Smooth muscle cell (in vitro differentiated cells): ENCODE measurements at regions not wholly inside any gene's neighbourhood (a gene's known extent, or its start where the extent isn't known, plus 50 kb on each side); places are given as distances from the start of the nearest gene placed in this dataset.

Source experiments
- DNase-seq: peaks from one replicate; lab custom pipeline; 2025; ENCODE audit not compliant: unreplicated experiment; lab: John Stamatoyannopoulos, UW
- H2AFZ ChIP-seq: fragments of 200-600 bp; sonication (generic); 2 replicates; pipeline ENCODE4 v1.6.0; 2016; ENCODE audit warnings: antibody characterized with exemption, low read depth, mild to moderate bottlenecking
- H3F3A ChIP-seq: fragments of 200-600 bp; sonication (generic); 2 replicates; pipeline ENCODE4 v1.6.0; 2017; ENCODE audit warnings: antibody characterized with exemption, low read depth
- H3K27ac ChIP-seq: fragments of 200-600 bp; sonication (generic); 2 replicates; pipeline ENCODE4 v1.5.1; 2016; ENCODE audit warnings: low read depth, mild to moderate bottlenecking
- H3K27me3 ChIP-seq: fragments of 200-600 bp; sonication (generic); 2 replicates; pipeline ENCODE4 v1.6.1; 2016; ENCODE audit warnings: low read depth, mild to moderate bottlenecking
- H3K36me3 ChIP-seq: fragments of 200-600 bp; sonication (generic); 2 replicates; pipeline ENCODE4 v1.5.1; 2016; ENCODE audit warnings: low read depth
- H3K4me1 ChIP-seq: fragments of 200-600 bp; sonication (generic); 2 replicates; pipeline ENCODE4 v1.5.1; 2016; ENCODE audit warnings: low read depth
- H3K4me2 ChIP-seq: fragments of 200-600 bp; sonication (generic); 2 replicates; pipeline ENCODE4 v1.6.0; 2016; ENCODE audit warnings: mild to moderate bottlenecking
- H3K4me3 ChIP-seq: fragments of 200-600 bp; sonication (generic); 2 replicates; pipeline ENCODE4 v1.5.1; 2016; ENCODE audit warnings: mild to moderate bottlenecking
- H3K79me2 ChIP-seq: fragments of 200-600 bp; sonication (generic); 2 replicates; pipeline ENCODE4 v1.6.0; 2016; ENCODE audit warnings: low read depth, mild to moderate bottlenecking
- H3K9ac ChIP-seq: fragments of 200-600 bp; sonication (generic); 2 replicates; pipeline ENCODE4 v1.6.0; 2016; ENCODE audit warnings: low read depth
- H3K9me3 ChIP-seq: fragments of 200-600 bp; sonication (generic); replicated peaks from 2 replicates; pipeline ENCODE4 v1.5.1; 2016; ENCODE audit warnings: low read depth
- H4K20me1 ChIP-seq: fragments of 200-600 bp; sonication (generic); 2 replicates; pipeline ENCODE4 v1.6.0; 2016; ENCODE audit warnings: low read depth
- WGBS: methylation state at CpG from one replicate; pipeline ENCODE4 v1.1.7; 2016; ENCODE audit warnings: low lambda C conversion rate; 5-methylcytosine and 5-hydroxymethylcytosine counted together
- TF ChIP-seq, protein P1 (sequence below): fragments of 200-600 bp; sonication (generic); IDR thresholded peaks from 2 replicates; pipeline ENCODE4 v1.5.1; 2017; ENCODE audit warnings: borderline replicate concordance, mild to moderate bottlenecking, antibody characterized with exemption; ENCODE audit not compliant: insufficient read depth, poor library complexity, severe bottlenecking

GRCh38 chr6:113359155-113360140 is 497.7 kb upstream of the MARCKS start:
- H3F3A ChIP-seq: peaks cover 8% of the 10 kb centered on the region
- no peak overlapping the region for H3K4me3 ChIP-seq
- H4K20me1 ChIP-seq: no peaks in the 10 kb centered on the region
- DNase-seq: no peak
- TF ChIP-seq, protein P1, sequence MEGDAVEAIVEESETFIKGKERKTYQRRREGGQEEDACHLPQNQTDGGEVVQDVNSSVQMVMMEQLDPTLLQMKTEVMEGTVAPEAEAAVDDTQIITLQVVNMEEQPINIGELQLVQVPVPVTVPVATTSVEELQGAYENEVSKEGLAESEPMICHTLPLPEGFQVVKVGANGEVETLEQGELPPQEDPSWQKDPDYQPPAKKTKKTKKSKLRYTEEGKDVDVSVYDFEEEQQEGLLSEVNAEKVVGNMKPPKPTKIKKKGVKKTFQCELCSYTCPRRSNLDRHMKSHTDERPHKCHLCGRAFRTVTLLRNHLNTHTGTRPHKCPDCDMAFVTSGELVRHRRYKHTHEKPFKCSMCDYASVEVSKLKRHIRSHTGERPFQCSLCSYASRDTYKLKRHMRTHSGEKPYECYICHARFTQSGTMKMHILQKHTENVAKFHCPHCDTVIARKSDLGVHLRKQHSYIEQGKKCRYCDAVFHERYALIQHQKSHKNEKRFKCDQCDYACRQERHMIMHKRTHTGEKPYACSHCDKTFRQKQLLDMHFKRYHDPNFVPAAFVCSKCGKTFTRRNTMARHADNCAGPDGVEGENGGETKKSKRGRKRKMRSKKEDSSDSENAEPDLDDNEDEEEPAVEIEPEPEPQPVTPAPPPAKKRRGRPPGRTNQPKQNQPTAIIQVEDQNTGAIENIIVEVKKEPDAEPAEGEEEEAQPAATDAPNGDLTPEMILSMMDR: no peak
- H3K27ac ChIP-seq: peak overlapping the region; percentile 91
- H3K27me3 ChIP-seq: no peaks in the 10 kb centered on the region
- no peak overlapping the region for H3K9ac ChIP-seq
- peaks cover 13% of the 10 kb centered on the region for H3K4me1 ChIP-seq
- no peaks in the 10 kb centered on the region for H3K36me3 ChIP-seq
- no peaks in the 10 kb centered on the region for H3K79me2 ChIP-seq
- peak overlapping the region; percentile 10 for H2AFZ ChIP-seq
- WGBS: 46% methylated on average over 5 of the region's 5 CpGs
- no peaks in the 10 kb centered on the region for H3K9me3 ChIP-seq
- peak overlapping the region; percentile 41 for H3K4me2 ChIP-seq

GRCh38 chr6:113361014-113361645 is 496.0 kb upstream of the MARCKS start:
- no peaks in the 10 kb centered on the region for H3K36me3 ChIP-seq
- peak overlapping the region; percentile 49 for H3K9ac ChIP-seq
- H3K27me3 ChIP-seq: no peaks in the 10 kb centered on the region
- H3K4me2 ChIP-seq: peak overlapping the region; percentile 41
- H3K9me3 ChIP-seq: no peaks in the 10 kb centered on the region
- H3F3A ChIP-seq: peaks cover 16% of the 10 kb centered on the region
- no peak for DNase-seq
- peak overlapping the region; percentile 91 for H3K27ac ChIP-seq
- TF ChIP-seq, protein P1: no peak
- H3K4me3 ChIP-seq: no peak overlapping the region
- H3K79me2 ChIP-seq: no peaks in the 10 kb centered on the region
- H4K20me1 ChIP-seq: no peaks in the 10 kb centered on the region
- 46% methylated on average over 8 of the region's 8 CpGs for WGBS
- peak overlapping the region; percentile 50 for H2AFZ ChIP-seq
- peaks cover 19% of the 10 kb centered on the region for H3K4me1 ChIP-seq

DNA sequence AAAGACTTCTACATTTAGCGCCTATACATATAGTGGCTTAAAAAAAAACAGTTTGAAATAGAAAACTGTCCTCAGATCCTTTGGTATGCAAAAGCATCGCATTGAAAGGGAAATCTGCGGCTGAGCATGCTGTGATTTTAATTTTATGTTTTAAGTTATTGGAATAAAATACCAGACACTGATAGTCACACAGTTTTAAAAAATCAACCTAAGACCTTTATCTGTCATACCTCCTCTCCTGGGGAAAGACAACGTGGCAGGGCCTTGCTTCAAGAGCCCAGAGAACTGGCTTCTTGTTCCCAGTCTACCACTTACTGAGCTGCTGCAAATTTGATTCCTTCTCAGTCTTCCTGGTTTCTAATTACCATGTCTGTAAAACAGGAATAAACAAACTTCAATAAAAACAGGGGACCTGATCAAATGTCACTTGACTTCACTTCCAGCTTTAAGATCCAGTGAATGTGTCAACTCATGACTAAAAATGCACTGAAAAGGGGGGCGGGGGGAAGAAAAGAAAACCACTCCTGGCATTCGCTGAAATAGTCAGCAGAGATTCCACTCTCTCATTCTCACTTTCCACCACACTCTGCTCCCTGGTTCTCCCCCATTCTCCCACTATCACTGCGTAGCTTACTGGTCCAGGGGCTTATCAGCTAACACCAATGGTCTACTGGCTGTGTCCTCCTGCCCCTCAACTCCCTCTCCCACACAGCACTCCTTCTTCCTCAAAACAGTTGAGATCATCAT is 494.7 kb upstream of the MARCKS start:
- no peaks in the 10 kb centered on the region for H3K9me3 ChIP-seq
- H2AFZ ChIP-seq: peak overlapping the region; percentile 3
- WGBS: 56% methylated on average over 7 of the region's 7 CpGs
- H3K4me1 ChIP-seq: peaks cover 19% of the 10 kb centered on the region
- no peaks in the 10 kb centered on the region for H3K79me2 ChIP-seq
- H3K36me3 ChIP-seq: no peaks in the 10 kb centered on the region
- TF ChIP-seq, protein P1: no peak
- no peaks in the 10 kb centered on the region for H4K20me1 ChIP-seq
- peak overlapping the region; percentile 25 for H3K4me2 ChIP-seq
- H3K27me3 ChIP-seq: no peaks in the 10 kb centered on the region
- no peak overlapping the region for H3K9ac ChIP-seq
- H3K27ac ChIP-seq: peak overlapping the region; percentile 91
- peaks cover 16% of the 10 kb centered on the region for H3F3A ChIP-seq
- no peak overlapping the region for H3K4me3 ChIP-seq
- no peak for DNase-seq
